ENCODE measurements at regions not wholly inside any gene's neighbourhood (a gene's known extent, or its start where the extent isn't known, plus 50 kb on each side); places are given as distances from the start of the nearest gene placed in this dataset.

- Histone ChIP-seq H3K9me3 (ENCODE audit: control insufficient read depth, low read depth, low read length) (no peaks in the 10 kb centered on the region), H3K27ac (ENCODE audit: low read length) (no peak overlapping the region), H3K27me3 (ENCODE audit: control insufficient read depth, insufficient read depth, low read length) (no peaks in the 10 kb centered on the region), H3K4me3 (ENCODE audit: low read length) (no peak overlapping the region), H3K4me1 (ENCODE audit: control insufficient read depth, insufficient read depth, low read length) (no peaks in the 10 kb centered on the region), H3K36me3 (ENCODE audit: control insufficient read depth, insufficient read depth, low read length) (no peaks in the 10 kb centered on the region)
- no peak for DNase-seq
- WGBS (ENCODE audit: insufficient coverage, low lambda C conversion rate) = no CpG with 5 or more reads among the region's 1 CpG
Measured at GRCh38 chr1:198105185-198105584, 51.6 kb upstream of the NEK7 start.

GRCh38 chr1:198106011-198106410 lies 50.8 kb upstream of the NEK7 start:
- no peaks in the 10 kb centered on the region for H3K9me3 ChIP-seq (ENCODE audit: control insufficient read depth, low read depth, low read length)
- no peaks in the 10 kb centered on the region for H3K36me3 ChIP-seq (ENCODE audit: control insufficient read depth, insufficient read depth, low read length)
- H3K4me3 ChIP-seq (ENCODE audit: low read length) = no peak overlapping the region
- no peaks in the 10 kb centered on the region for H3K27me3 ChIP-seq (ENCODE audit: control insufficient read depth, insufficient read depth, low read length)
- DNase-seq = no peak
- no peak overlapping the region for H3K27ac ChIP-seq (ENCODE audit: low read length)
- H3K4me1 ChIP-seq (ENCODE audit: control insufficient read depth, insufficient read depth, low read length) = no peaks in the 10 kb centered on the region

Measured in large intestine (tissue), 3 donors.